Stimulated activated CD4-positive, alpha-beta T cell treated with anti-CD3 and anti-CD28 coated beads, Interleukin-15, amount 100 ng/mL, for 48 hours (primary cell): ENCODE measurements at regions not wholly inside any gene's neighbourhood (a gene's known extent, or its start where the extent isn't known, plus 50 kb on each side); places are given as distances from the start of the nearest gene placed in this dataset.

ENCODE experiments used
- DNase-seq, 2 donors: peaks; one replicate each; pipeline ENCODE4 v3.0.0-alpha.2; 2020; ENCODE audit warnings: low read depth in 2 of 2

- DNase-seq, result no peak
These were observed 65.0 kb upstream of the LRATD1 start for GRCh38 chr2:14567561-14567960.

GRCh38 chr2:14569294-14569693 lies 63.2 kb upstream of the LRATD1 start:
- no peak for DNase-seq

GRCh38 chr2:14572633-14573032 lies 59.9 kb upstream of the LRATD1 start:
- DNase-seq, result no peak

GRCh38 chr2:14577843-14578242 lies 54.7 kb upstream of the LRATD1 start:
- no peak for DNase-seq
